Stimulated activated CD4-positive, alpha-beta T cell treated with anti-CD3 and anti-CD28 coated beads, Interleukin-12 subunit alpha, Interleukin-12 subunit beta, amount 100 ng/mL, for 48 hours (primary cell): ENCODE measurements at regions not wholly inside any gene's neighbourhood (a gene's known extent, or its start where the extent isn't known, plus 50 kb on each side); places are given as distances from the start of the nearest gene placed in this dataset.

Source experiments
- DNase-seq, 3 donors: peaks; one replicate each; pipeline ENCODE4 v3.0.0-alpha.2; 2020; ENCODE audit warnings: low read depth in 2 of 3, low spot score in 1 of 3

DNA sequence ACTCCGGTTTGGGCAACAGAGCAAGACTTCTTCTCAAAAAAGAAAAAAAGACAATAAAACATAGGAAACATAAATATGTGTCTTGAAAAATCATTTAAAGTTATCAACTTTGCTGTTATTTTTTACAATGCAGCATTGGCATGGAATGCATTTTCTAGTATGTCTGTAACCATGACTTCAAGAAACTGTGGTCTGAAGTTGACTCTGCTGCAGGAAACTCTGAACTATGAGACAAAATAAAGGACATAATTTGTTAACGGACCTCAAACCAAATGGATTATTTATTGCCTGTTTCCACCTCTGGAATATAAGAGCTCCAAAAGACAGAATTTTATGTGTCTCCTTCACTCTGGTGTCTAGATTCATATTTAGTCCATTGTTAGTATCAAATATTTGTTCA is 79.1 kb downstream of the TRIB2 start:
- DNase-seq = no peak

GRCh38 chr2:12796657-12797056 is 79.9 kb downstream of the TRIB2 start:
- no peak for DNase-seq

- no peak for DNase-seq
These were observed 81.1 kb downstream of the TRIB2 start for GRCh38 chr2:12797815-12798214.

- no peak for DNase-seq
These were observed 86.9 kb downstream of the TRIB2 start for GRCh38 chr2:12803607-12804006.

DNA sequence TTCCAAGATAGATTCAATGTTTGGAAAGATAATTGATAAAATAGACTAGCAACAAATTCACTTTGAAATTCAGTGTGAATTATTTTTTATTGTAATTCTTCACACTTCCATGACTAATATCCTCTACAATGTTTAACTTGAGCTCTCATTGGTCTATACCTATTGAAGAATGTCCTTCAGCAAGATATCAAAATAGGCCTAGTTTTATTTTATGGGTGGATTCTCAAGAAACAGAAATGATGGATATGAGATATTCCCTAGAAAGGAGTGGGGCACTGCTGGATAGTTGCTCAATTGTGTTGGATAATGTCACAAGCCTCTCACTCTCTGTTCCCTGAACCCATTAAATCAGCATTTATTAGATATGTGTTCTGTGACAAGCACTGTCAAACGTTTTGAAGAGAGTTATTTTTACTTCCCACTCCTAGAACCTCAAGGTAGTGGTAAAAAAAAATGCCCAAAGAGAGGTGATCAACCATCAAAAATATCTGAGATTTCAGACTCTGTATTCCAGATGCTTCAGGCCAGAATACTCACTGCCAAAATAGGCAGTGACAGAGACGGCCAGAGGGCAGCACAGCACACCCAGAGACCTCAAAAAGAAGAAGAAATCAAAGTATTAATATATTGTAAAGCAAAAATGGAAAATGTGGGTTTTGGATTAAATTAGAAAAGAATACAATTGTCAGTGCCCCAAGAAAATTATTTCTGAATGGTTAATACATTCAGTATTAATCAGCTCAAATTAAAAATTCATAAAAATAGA is 87.5 kb downstream of the TRIB2 start:
- no peak for DNase-seq

GRCh38 chr2:12805033-12805432 is 88.3 kb downstream of the TRIB2 start:
- DNase-seq = no peak

- DNase-seq = no peak
These were observed 90.0 kb downstream of the TRIB2 start for GRCh38 chr2:12806549-12807242.

GRCh38 chr2:12807907-12808810 is 91.4 kb downstream of the TRIB2 start:
- DNase-seq = no peak

DNA sequence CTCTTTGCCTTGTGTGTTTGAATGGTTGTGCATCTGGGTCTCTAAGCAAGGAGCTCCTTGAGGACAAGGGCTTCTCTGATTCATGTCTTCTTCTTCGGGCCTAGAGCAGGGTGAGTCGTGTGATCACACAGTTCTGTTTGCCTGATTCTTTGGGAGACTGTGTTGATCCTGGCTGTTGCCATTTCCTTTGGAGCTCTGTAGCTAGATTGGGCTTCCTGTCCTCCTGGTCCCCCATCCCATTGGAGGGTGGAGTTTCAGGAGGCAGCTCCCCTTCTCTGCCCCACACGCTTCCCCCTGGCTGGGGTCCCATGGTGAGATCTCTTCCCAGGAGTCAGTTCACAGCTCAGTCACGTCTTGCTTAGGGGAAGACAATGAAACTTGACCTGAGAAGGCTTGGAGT is 92.8 kb downstream of the TRIB2 start:
- DNase-seq = no peak

DNA sequence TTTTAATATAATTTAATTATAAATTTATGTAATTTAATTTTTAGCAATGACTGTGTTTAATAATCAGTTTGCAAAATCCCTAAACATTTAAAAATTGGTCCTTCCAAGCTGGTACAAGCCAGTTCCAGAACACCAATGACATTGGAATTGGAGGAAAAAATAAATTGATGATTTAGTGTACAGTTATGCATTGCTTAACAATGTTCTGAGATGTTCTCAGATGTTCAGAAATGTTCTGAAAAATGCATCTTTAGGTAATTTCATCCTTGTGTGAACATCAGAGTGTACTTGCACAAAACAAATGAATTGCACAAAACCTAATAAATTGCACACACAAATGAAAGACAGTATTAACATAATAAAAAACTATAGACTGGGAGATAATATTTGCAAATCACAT is 95.2 kb downstream of the TRIB2 start:
- no peak for DNase-seq

- DNase-seq = no peak
These were observed 96.4 kb downstream of the TRIB2 start for GRCh38 chr2:12813166-12813565.

DNA sequence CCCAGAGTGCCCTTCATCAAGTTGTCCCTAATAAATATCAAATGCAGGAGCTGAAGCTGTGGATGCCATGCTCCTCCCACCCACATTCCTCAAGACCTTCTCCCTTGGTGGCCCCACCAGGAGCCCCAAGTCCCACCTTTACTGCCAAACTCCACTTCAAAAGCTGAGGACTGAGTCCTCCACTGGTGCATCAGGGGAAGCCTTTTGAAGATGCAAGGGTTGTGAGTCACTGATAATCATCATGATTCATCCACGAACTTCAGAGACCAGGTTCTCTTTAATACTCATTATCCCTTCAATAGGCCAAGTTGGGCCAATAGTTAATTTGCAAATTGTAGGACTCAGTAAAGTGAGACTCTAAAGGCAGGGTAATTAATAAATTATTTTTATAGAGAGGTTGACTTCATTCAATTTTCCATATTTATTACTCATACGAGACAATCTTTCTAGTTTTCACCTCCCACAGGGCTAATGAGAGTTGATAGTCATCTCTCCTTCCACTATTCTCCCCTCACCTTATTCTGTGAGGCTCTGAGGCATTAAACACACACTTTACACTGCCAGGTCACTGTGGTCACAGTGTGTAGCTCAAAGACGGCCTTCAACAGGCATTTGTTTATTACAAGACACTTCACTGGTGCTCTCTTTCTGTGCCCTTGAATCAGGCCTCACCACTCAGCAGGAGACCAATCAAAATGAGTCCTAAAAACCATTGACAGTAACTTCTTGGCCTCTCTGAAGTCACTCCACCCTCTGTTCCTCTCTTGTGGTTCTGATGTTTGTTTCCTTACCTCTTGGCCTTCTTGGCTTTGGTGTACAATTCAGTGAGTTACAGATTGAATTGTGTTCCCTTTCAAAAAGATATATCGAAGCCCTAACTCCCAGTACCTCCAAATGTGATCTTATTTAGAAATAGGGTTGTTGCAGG is 99.9 kb downstream of the TRIB2 start:
- no peak for DNase-seq

DNA sequence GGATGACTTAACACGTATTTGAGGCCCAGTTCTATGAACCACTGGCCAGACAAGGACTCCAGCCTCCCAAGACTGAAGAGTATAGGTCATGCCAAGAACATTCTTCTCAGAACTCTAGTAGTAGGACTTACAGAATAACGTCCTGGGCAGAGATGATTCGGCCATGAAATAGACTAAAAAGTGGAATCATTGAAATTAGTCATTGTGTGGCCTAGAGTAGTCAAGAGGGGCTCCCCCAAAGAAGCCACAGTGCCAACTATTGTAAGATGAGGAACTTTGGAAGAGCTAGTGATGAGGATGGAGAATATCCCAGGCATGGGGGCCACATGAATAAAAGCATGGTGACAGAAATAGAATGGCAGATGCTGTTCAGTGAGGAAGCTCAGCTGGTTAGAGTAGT is 101.1 kb downstream of the TRIB2 start:
- DNase-seq = no peak

- DNase-seq = no peak
These were observed 101.8 kb downstream of the TRIB2 start for GRCh38 chr2:12818416-12819102.

- DNase-seq = no peak
These were observed 102.4 kb downstream of the TRIB2 start for GRCh38 chr2:12819103-12819475.

DNA sequence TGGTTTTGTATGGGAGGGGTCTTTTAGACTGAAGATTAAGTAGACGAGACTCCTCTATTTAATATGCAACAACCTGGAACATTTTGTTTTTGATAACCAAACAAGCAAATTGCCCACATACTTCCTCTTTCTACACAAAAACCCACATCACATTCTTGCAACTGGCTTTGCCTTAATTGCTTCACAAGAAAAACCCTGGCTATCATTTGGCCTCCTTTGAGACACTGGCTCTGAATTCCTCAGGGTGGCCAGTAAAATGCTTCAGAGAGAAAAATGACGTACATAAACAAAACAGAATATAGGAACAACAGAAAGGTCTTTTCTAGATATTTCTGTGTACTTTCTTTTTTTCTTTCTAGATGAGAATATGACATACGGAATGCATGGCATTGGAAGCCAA is 103.0 kb downstream of the TRIB2 start:
- DNase-seq = no peak

GRCh38 chr2:12821656-12822055 is 104.9 kb downstream of the TRIB2 start:
- no peak for DNase-seq

GRCh38 chr2:12824351-12824777 is 107.6 kb downstream of the TRIB2 start:
- no peak for DNase-seq

- no peak for DNase-seq
These were observed 108.1 kb downstream of the TRIB2 start for GRCh38 chr2:12824778-12825379.

DNA sequence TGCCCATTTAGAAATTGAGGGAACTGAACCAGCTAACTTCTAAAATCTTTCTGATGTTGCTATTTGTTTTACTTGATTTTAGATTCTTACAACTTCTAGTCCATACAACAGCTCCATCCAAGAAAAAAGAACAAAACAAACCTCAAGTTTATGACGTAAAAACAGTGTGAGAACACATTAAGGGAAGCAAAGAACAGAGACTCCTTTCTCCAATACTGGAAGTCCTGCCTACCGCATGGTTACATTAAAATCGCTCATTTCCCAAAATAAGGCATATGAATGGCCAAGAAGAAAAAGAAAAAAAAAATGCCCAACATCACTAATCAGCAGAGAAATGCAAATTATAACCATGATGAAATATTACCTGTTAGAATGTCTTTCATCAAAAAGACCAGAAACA is 110.0 kb downstream of the TRIB2 start:
- DNase-seq = no peak
